ENCODE measurements at regions not wholly inside any gene's neighbourhood (a gene's known extent, or its start where the extent isn't known, plus 50 kb on each side); places are given as distances from the start of the nearest gene placed in this dataset.
A peak's percentile ranks its signal among the peaks of the same experiment; 100 is the strongest.

DNA sequence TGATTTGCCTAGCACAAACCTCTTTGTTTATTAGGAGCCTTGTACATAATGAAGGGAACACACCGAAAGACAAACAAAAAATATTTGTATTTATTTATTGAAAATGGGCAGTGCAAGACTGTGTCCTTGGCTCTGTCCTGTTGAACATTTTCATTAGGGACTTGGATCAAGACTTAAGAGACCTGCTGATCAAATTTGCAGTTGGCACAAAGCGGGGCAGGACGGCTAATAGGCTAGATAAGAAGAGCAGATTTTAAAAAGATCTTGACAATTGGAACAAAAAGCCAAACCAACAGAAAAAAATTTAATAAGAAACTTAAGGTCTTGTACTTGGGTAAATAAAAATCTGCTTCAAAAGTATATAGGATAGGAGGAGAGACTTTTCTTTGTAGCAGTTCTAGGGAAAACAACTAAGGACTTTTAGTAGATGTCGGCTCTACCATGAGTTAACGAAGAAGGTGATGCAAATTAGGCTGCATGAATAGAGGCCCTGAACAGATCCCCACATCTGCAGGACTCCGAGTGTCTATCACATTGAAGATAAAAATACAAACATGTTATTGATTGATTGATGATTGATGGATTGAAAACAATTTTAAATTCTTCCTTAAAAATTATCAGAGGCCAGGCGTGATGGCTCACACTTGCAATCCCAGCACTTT, 124.1 kb upstream of the SPACA1 start:
- ATAC-seq (no peak), DNase-seq (no peak)
- no peaks in the 10 kb centered on the region for H3K9me3 Mint-ChIP-seq
- ChIA-PET CTCF (no interaction called here), POLR2A (no interaction called here)
- peaks cover 14% of the 10 kb centered on the region for H3K4me1 Mint-ChIP-seq (ENCODE audit: low read depth)
- TF ChIP-seq, protein P1, sequence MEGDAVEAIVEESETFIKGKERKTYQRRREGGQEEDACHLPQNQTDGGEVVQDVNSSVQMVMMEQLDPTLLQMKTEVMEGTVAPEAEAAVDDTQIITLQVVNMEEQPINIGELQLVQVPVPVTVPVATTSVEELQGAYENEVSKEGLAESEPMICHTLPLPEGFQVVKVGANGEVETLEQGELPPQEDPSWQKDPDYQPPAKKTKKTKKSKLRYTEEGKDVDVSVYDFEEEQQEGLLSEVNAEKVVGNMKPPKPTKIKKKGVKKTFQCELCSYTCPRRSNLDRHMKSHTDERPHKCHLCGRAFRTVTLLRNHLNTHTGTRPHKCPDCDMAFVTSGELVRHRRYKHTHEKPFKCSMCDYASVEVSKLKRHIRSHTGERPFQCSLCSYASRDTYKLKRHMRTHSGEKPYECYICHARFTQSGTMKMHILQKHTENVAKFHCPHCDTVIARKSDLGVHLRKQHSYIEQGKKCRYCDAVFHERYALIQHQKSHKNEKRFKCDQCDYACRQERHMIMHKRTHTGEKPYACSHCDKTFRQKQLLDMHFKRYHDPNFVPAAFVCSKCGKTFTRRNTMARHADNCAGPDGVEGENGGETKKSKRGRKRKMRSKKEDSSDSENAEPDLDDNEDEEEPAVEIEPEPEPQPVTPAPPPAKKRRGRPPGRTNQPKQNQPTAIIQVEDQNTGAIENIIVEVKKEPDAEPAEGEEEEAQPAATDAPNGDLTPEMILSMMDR (IDR thresholded peaks at IDR 0.05): no peak
- intact Hi-C loops (cut with micrococcal nuclease): no loop called here
- no peak overlapping the region for H3K27ac Mint-ChIP-seq
- no peaks in the 10 kb centered on the region for H3K36me3 Mint-ChIP-seq (ENCODE audit: low read depth)
- no peak overlapping the region for H3K4me3 Mint-ChIP-seq
- no peaks in the 10 kb centered on the region for H3K27me3 Mint-ChIP-seq

DNA sequence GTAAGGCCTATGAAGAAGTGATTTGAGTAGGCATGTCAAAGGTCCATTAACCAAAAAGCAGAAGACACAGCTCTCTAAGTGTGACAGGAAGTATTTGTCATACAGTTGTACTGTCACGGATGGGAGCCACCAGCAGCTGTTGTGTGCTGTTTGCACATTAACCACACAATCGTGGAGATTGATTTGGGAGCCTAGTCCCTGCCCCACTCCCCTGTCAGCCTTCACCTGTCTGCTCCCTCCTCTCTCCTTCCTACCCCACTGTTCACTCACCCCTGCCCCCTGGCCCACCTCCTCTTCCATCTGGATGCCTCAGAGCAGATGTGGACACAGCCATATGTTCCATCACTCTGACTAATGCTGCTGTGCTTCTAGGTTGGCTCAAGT, 124.7 kb upstream of the SPACA1 start:
- peak; percentile 80 for ATAC-seq
- POLR2A ChIA-PET: no interaction called here
- TF ChIP-seq, protein P1 (IDR thresholded peaks at IDR 0.05): no peak
- Mint-ChIP-seq H3K27ac (no peak overlapping the region), H3K4me3 (no peak overlapping the region), H3K36me3 (ENCODE audit: low read depth) (no peaks in the 10 kb centered on the region), H3K9me3 (no peaks in the 10 kb centered on the region), H3K27me3 (no peaks in the 10 kb centered on the region), H3K4me1 (ENCODE audit: low read depth) (peaks cover 14% of the 10 kb centered on the region)
- DNase-seq: peak; percentile 7
- CTCF ChIA-PET: no interaction called here
- intact Hi-C loops (cut with micrococcal nuclease): no loop called here

DNA sequence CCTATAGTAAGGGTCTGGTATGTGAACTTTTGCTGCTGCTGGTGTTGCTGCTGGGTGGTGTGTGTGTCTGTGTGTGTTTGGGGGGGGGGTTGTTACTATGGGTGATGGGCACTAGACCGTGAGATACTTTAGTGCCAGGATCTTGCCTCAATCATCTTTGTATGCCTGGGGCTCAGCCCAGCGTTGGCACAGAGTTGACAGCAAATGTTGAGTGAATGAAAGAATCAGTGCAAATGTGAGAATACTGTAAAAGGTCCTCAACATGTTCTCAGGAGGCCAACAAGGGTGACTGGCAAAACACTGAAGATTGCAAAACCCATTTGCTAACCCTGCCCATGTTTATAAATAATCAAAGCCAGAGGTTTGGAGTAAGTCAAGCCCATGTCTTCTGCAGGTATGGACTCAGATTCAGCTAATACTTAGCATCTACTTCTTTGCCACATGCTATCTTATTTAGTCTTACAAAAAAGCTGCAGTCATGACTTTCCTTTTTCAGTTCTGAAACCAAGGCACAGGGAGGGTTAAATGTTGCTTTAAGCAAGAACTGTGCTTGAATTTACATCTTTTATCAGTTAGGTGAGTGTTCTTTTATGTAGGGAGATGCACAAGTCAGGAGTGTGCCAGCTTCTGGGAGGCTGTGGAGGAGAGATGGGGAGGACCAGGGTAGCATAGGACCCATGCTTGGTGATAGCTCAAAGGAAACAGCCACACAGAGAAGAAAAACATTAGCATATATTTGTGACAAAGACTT, 125.3 kb upstream of the SPACA1 start:
- POLR2A ChIA-PET: no interaction called here
- CTCF ChIA-PET: no interaction called here

DNA sequence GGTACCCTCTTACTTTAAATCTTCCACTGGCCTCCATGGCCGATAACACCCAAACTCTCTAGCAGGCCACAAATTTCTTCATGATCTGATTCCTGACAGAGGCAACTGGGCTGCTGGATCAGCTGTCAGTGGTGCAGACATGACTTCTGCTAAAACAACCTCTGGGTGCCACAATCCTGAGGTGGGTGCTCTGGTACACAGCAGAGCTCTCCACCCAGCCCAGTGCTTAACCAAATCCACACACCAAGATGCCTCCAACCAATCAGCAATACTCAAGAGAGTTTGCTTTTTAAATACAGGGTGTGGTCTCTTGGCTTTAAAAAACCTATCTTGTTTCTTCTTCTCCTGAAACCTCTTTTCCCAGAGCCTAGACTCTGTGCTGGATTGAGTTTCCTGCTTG, 126.6 kb upstream of the SPACA1 start:
- no peaks in the 10 kb centered on the region for H3K36me3 Mint-ChIP-seq (ENCODE audit: low read depth)
- intact Hi-C loops (cut with micrococcal nuclease): no loop called here
- H3K9me3 Mint-ChIP-seq: no peaks in the 10 kb centered on the region
- no peak overlapping the region for H3K27ac Mint-ChIP-seq
- ATAC-seq (no peak), DNase-seq (no peak)
- peaks cover 14% of the 10 kb centered on the region for H3K4me1 Mint-ChIP-seq (ENCODE audit: low read depth)
- H3K27me3 Mint-ChIP-seq: no peaks in the 10 kb centered on the region
- TF ChIP-seq, protein P1 (IDR thresholded peaks at IDR 0.05): no peak
- ChIA-PET CTCF (no interaction called here), POLR2A (no interaction called here)
- no peak overlapping the region for H3K4me3 Mint-ChIP-seq

More for the DNA sequence above, 125.3 kb upstream of the SPACA1 start:
- ATAC-seq: no peak
- H3K27me3 Mint-ChIP-seq: no peaks in the 10 kb centered on the region
- no peak for DNase-seq
- no peak overlapping the region for H3K4me3 Mint-ChIP-seq
- H3K9me3 Mint-ChIP-seq: no peaks in the 10 kb centered on the region
- H3K27ac Mint-ChIP-seq: no peak overlapping the region
- H3K4me1 Mint-ChIP-seq (ENCODE audit: low read depth): peaks cover 14% of the 10 kb centered on the region
- intact Hi-C loops (cut with micrococcal nuclease): no loop called here
- TF ChIP-seq, protein P1 (IDR thresholded peaks at IDR 0.05): no peak
- no peaks in the 10 kb centered on the region for H3K36me3 Mint-ChIP-seq (ENCODE audit: low read depth)

DNA sequence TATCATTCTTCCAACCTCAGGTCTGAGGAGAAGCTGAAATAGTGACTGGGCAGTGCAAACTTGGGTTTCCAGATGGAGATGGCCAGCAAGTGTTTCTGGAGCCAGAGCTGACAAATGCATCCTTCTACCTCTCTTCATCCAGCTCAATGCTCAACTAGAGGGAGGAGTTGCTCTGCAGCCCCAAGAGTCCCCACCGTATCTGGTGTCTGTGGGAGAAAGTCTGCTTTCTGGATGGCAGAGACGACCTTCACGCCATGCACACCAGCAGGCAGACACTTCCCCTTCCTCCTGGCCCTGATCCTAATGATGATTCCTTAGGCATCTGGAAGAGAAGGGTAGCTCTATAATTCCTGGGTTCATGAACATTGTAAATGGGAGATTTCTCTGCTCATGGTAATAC, 127.4 kb upstream of the SPACA1 start:
- Mint-ChIP-seq H3K36me3 (ENCODE audit: low read depth) (no peaks in the 10 kb centered on the region), H3K9me3 (no peaks in the 10 kb centered on the region), H3K27me3 (no peaks in the 10 kb centered on the region), H3K4me3 (no peak overlapping the region), H3K27ac (no peak overlapping the region), H3K4me1 (ENCODE audit: low read depth) (peaks cover 12% of the 10 kb centered on the region)
- no peak for ATAC-seq
- intact Hi-C loops (cut with micrococcal nuclease): no loop called here
- ChIA-PET POLR2A (no interaction called here), CTCF (no interaction called here)
- TF ChIP-seq, protein P1 (IDR thresholded peaks at IDR 0.05): no peak
- no peak for DNase-seq
